Colonic mucosa (tissue), 4 donors: ENCODE measurements at regions not wholly inside any gene's neighbourhood (a gene's known extent, or its start where the extent isn't known, plus 50 kb on each side); places are given as distances from the start of the nearest gene placed in this dataset.

Experiments used
- DNase-seq: peaks from one replicate; pipeline ENCODE4 v3.0.0-alpha.2; 2020
- H3K27ac ChIP-seq: fragments of 200-600 bp; one replicate; pipeline ENCODE4 v1.8.0; 2021
- H3K27me3 ChIP-seq: fragments of 200-600 bp; one replicate; pipeline ENCODE4 v1.8.0; 2021
- H3K36me3 ChIP-seq: fragments of 200-600 bp; one replicate; pipeline ENCODE4 v1.8.0; 2021
- H3K4me1 ChIP-seq: fragments of 200-600 bp; one replicate; pipeline ENCODE4 v1.8.0; 2021; ENCODE audit warnings: mild to moderate bottlenecking
- H3K4me3 ChIP-seq: fragments of 200-600 bp; one replicate; pipeline ENCODE4 v1.8.0; 2021
- H3K9ac ChIP-seq, 2 donors: one replicate each; pipeline ENCODE4 v1.7.0; 2013; ENCODE audit warnings: control low read depth in 2 of 2, low read depth in 2 of 2, low read length in 2 of 2
- H3K9me3 ChIP-seq: fragments of 200-600 bp; one replicate; pipeline ENCODE4 v1.8.0; 2021
- intact Hi-C: fragments of 100-400 bp; cut with DNase I; formaldehyde crosslinking; loops from one replicate; pipeline ENCODE4 v1.14.1; 2022
- TF ChIP-seq, protein P1 (sequence below): fragments of 200-600 bp; IDR thresholded peaks from one replicate; pipeline ENCODE4 v1.8.0; 2022; ENCODE audit warnings: antibody characterized with exemption, mild to moderate bottlenecking
- donor health status: healthy.
- donor health status: DM: no; HTN: no; CAD: no.
- donor health status: DM: no; HTN: no; CAD: no.

DNA sequence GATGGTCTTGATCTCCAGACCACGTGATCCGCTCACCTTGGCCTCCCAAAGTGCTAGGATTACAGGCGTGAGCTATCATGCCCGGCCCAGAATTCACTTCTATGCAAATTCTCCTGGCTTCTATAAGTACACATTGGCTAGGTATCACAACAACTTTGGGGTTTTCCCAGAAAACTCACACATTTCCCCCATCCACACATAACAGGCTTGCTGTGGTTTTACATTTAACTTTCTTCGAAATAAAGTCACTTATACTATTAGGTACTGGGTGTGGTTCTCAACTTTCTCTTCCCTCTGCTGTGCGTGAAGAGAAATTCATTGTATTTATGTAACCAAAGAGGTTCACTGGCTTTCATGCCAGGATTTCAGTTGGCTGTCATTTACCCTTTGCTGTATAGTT is 439.4 kb upstream of the CWC22 start:
- H3K4me3 ChIP-seq, result no peak overlapping the region
- no peak overlapping the region for H3K9ac ChIP-seq
- no peaks in the 10 kb centered on the region for H3K36me3 ChIP-seq
- no peak overlapping the region for H3K27ac ChIP-seq
- intact Hi-C loops, result no loop called here
- no peaks in the 10 kb centered on the region for H3K27me3 ChIP-seq
- no peaks in the 10 kb centered on the region for H3K4me1 ChIP-seq
- no peak for DNase-seq
- H3K9me3 ChIP-seq, result no peaks in the 10 kb centered on the region
- TF ChIP-seq, protein P1, sequence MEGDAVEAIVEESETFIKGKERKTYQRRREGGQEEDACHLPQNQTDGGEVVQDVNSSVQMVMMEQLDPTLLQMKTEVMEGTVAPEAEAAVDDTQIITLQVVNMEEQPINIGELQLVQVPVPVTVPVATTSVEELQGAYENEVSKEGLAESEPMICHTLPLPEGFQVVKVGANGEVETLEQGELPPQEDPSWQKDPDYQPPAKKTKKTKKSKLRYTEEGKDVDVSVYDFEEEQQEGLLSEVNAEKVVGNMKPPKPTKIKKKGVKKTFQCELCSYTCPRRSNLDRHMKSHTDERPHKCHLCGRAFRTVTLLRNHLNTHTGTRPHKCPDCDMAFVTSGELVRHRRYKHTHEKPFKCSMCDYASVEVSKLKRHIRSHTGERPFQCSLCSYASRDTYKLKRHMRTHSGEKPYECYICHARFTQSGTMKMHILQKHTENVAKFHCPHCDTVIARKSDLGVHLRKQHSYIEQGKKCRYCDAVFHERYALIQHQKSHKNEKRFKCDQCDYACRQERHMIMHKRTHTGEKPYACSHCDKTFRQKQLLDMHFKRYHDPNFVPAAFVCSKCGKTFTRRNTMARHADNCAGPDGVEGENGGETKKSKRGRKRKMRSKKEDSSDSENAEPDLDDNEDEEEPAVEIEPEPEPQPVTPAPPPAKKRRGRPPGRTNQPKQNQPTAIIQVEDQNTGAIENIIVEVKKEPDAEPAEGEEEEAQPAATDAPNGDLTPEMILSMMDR, result no peak

DNA sequence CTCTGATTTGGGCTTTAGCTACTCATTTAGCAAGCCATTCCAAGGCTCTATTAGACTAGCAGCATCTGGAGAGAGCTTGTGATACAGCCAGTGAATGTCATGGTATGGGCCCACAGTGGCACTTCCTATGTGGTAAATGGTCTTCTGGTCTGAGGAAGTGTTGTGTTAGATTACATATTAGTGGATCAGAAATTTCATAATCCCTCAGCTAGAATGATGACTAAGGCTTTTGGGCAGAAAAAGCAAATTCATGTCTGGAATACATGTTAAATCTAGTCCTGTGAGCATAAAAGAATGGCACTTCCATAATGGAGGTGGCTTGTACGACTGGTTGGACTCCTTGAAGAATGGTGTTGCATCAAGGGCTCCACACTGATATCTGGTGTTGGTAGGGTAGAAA is 436.8 kb upstream of the CWC22 start:
- no peaks in the 10 kb centered on the region for H3K9me3 ChIP-seq
- intact Hi-C loops, result no loop called here
- H3K27me3 ChIP-seq, result no peaks in the 10 kb centered on the region
- no peak overlapping the region for H3K27ac ChIP-seq
- TF ChIP-seq, protein P1, result no peak
- no peak overlapping the region for H3K9ac ChIP-seq
- H3K4me1 ChIP-seq, result no peaks in the 10 kb centered on the region
- H3K36me3 ChIP-seq, result no peaks in the 10 kb centered on the region
- no peak for DNase-seq
- no peak overlapping the region for H3K4me3 ChIP-seq

DNA sequence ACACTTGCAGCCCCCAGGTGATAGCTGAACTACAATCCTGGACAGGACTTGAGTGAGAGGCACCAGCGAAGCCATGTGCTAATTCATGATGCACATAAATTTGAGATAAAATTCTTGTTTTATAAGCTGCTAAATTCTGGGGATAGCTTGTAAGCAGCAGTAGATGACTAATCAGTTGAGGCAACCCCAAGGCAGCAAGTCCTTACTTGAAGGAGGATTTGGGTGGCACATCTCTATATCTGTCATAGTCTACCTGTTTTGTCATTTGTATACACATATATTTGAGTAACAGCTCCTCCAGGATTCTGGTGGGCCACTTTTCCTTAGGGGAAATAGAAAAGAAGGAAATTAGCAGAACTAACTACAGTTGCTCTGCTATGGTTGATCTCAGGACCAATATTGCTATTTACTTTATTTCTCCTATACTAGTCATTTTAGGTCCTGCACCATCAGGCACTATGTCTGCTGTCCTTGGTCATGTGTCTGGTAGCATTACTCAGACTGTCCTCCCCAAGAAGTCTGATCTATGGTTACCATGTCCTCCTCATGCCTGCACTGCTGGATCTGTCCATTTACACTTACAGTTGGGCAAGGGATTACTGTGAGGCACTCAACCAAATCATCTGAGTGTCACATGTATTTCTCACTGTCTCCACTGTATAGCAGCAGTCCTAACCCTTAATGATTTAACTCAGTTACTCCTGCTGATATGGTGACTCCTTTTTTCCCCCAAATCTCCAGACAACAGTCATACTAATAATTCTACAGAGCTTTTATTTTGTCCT is 436.0 kb upstream of the CWC22 start:
- H3K27me3 ChIP-seq, result no peaks in the 10 kb centered on the region
- H3K4me3 ChIP-seq, result no peak overlapping the region
- H3K36me3 ChIP-seq, result no peaks in the 10 kb centered on the region
- no peak overlapping the region for H3K27ac ChIP-seq
- intact Hi-C loops, result no loop called here
- DNase-seq, result no peak
- no peaks in the 10 kb centered on the region for H3K4me1 ChIP-seq
- no peak overlapping the region for H3K9ac ChIP-seq
- TF ChIP-seq, protein P1, result no peak
- no peaks in the 10 kb centered on the region for H3K9me3 ChIP-seq

DNA sequence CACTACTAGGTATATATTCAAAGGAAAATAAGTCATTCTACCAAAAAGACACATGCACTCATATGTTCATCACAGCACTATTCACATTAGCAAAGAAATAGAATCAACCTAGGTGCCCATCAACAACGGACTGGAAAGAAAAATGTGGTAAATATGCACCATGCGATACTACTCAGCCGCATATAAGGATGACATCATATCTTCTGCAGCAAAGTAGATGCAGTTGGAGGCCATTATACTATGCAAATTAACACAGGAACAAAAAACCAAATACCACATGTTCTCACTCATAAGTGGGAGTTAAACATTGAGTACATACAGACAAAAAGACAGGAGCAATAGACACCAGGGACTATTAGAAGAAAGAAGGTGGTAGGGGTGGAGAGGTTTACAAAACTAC is 412.1 kb upstream of the CWC22 start:
- H3K4me1 ChIP-seq, result no peaks in the 10 kb centered on the region
- no peaks in the 10 kb centered on the region for H3K9me3 ChIP-seq
- no peak overlapping the region for H3K9ac ChIP-seq
- no peak overlapping the region for H3K4me3 ChIP-seq
- no peak overlapping the region for H3K27ac ChIP-seq
- no peaks in the 10 kb centered on the region for H3K36me3 ChIP-seq
- TF ChIP-seq, protein P1, result no peak
- DNase-seq, result no peak
- H3K27me3 ChIP-seq, result no peaks in the 10 kb centered on the region
- intact Hi-C loops, result no loop called here

DNA sequence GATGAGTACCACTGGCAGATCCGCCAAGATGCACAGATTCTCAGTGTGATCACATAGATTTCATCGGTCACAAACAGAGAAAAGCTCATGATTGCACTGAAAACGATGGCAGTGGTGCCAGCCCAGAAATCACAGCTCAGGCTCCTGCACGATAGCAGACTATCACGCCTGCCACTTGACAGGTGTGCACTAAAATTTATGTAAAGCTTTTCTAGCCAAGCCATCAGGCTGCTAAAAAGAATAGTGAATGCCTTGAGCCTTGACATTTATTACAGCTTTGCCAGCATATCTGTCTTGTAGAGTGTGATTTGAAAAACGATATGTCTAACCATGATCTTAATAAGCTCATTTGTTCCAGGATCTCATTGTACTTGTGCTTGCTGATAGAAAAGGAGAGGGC is 409.5 kb upstream of the CWC22 start:
- no peaks in the 10 kb centered on the region for H3K9me3 ChIP-seq
- H3K4me1 ChIP-seq, result peaks cover under 1% of the 10 kb centered on the region
- H3K4me3 ChIP-seq, result no peak overlapping the region
- no peak overlapping the region for H3K27ac ChIP-seq
- DNase-seq, result no peak
- no peak overlapping the region for H3K9ac ChIP-seq
- TF ChIP-seq, protein P1, result no peak
- intact Hi-C loops, result no loop called here
- H3K36me3 ChIP-seq, result no peaks in the 10 kb centered on the region
- H3K27me3 ChIP-seq, result no peaks in the 10 kb centered on the region
